NCI-H1436 (cell line): ENCODE measurements at regions not wholly inside any gene's neighbourhood (a gene's known extent, or its start where the extent isn't known, plus 50 kb on each side); places are given as distances from the start of the nearest gene placed in this dataset.
"Not testable (repeated sequence)": the region's sequence is repeated elsewhere in the genome, so short reads cannot be mapped to it uniquely, and the experiment has no call there.

Experiments used
- DNase-seq: peaks from one replicate; lab custom pipeline; 2025; lab: John Stamatoyannopoulos, UW

DNA sequence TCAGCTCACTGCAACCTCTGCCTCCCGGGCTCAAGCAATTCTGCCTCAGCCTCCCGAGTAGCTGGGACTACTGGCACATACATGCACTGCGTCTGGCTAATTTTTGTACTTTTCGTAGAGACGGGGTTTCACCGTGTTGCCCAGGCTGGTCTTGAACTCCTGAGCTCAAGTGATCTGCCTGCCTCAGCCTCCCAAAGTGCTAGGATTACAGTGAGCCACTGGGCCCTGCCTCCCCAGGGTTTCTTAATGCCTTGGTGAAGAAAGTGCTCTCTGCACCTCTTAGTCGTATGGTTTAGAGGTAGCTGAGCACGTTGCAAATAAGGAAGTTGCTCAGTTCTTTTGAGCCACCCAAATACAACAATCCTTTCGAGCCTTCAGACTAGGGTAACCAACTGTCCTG is 1098.5 kb downstream of the TBC1D22A start:
- not testable (repeated sequence) for DNase-seq

DNA sequence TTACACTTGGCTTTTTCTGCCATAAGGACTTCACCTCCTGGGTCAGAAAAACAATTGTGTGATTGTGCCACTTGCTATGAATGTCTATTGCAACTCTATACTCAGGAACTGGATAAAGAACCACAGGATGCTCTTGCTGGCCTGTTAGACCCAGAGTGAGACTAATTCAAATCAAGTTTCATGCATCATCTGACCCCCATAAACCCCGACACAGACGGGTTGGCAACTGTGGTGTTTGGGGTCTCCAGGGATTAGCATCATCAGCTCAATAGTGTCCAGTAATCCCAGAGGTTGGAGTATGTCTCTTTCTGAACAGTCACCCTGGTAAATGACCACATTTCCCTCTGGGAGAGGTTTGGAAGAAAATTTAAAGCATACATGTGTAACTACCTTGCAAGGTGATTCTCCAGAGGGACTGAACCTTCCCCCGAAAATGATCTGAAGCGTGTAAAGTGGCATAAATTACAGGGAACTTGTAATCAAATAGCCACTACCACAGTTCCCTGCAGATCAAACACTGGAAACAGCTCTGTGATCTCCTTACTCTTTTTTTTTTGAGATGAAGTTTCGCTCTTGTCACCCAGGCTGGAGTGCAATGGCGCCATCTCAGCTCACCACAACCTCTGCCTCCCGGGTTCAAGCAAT is 1097.6 kb downstream of the TBC1D22A start:
- no peak for DNase-seq

GRCh38 chr22:47858773-47859306 is 1096.4 kb downstream of the TBC1D22A start:
- DNase-seq: no peak

GRCh38 chr22:47854680-47855079 is 1092.2 kb downstream of the TBC1D22A start:
- no peak for DNase-seq

- no peak for DNase-seq
Observed at GRCh38 chr22:47854251-47854650, 1091.8 kb downstream of the TBC1D22A start.

- no peak for DNase-seq
Observed at GRCh38 chr22:47853750-47854149, 1091.3 kb downstream of the TBC1D22A start.

GRCh38 chr22:47851586-47851985 is 1089.1 kb downstream of the TBC1D22A start:
- DNase-seq: no peak

DNA sequence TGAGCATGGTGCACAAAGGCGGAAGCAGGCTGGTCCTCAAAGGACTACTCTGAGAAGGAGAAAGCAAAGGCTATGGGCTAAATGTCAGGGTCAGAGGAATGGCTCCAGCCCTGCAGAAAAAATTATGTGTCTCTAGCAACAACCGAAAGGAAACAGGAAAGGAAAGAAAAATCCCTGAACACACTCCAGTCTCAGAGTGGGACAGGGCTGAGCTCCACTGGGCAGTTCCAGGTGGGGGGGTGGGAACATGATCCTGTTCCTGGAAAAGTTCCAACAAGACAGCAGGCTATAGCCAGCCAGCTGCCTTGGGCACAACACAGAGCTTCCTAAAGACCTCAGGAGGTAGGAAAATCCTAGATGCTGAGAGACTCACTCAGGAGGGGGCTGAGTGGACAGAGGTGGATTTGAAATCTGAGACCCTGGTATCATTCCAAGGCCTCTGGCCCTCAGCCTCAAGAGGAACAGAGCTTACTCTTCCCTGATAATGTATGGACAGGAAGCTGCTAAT is 1088.2 kb downstream of the TBC1D22A start:
- DNase-seq: no peak

- DNase-seq: no peak
Observed at GRCh38 chr22:47849576-47849975, 1087.1 kb downstream of the TBC1D22A start.

DNA sequence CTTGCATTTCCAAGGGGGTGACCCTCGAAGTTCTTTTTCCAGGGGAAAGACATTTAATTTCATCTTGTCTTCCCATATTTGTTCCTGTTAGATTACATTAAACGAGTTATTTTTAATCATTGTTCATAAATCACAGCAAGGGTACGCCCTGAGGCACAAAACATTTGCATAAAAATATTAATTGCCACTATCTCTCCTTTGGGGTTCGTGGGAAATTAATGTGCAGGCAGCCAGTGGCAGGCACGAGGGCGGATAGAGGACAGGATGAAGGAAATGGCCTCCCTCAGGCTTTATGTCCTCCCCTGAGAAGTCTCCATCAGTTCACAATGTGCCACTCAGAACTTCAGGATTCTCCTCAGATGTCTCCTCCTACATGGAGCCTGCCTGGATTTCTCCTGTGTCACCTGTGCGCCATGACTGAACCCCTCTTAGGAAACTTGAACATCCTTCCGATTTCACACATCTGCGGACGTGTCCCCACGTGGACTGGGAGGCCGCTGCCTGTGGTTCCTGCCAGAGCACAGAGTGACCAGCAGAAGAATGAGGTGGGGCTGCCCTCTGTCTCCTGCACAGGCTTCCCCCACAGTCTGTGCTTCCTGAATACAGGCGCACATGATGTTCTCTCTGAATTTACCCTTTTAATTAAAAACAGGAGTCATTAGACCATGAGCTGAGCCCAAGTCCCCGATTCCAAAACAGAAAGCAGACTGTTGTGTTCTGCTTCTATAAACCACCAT is 1085.9 kb downstream of the TBC1D22A start:
- no peak for DNase-seq

DNA sequence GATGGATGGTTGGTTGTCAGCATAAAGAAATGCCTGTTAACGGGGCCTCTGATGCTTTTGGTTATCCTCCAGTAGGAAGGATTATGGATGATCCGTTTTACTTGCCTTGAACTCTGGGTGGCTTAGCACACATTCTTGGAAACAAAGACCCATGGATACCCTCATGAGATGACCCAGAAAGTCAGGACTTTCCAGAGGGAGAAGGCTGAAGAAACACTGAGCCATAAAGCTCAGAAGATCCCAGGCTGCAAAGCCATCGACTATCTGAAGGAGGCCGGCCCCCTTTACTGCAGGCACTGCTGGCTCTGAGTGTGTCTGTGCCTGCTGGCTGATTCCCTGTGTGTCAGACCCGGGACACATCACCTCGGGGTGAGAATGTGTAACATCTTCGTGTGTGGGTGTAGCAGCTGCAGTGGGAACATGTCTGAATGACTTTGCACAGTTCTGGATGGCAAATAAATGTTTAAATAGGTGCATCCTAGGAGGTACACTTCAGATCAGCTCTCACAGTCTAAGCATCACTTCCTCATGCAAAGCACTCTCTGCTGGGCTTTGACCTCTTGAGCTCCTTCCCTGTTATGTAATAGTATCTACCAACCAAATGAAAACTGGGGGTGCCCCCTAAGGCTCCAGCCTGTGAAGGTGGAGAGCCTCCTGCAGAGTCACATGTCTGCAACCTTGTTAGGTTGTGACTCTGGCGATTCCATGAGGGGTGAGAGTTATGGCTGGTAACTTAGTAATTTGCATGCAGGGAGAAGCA is 1084.9 kb downstream of the TBC1D22A start:
- DNase-seq: no peak

GRCh38 chr22:47846206-47846605 is 1083.8 kb downstream of the TBC1D22A start:
- no peak for DNase-seq

DNA sequence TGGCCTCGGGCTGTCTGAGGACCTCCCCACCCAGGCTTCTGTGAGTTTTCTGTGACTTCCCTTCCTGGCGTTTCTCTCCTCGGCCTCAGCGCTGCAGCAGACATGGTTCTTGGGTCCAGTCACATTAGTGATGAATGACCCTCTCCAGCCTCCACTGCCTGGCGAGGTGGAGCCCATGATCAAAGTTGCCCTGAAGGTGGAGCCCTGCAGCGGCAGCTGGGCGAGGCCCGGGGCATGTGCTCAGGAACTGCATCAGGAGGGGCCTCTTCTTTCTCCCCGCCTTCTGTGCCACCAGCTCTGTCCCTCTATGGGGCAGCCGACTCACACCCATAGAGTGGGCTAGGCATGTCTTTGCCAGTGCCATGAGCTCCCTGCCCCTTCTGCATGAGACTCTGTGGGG is 1079.7 kb downstream of the TBC1D22A start:
- no peak for DNase-seq

DNA sequence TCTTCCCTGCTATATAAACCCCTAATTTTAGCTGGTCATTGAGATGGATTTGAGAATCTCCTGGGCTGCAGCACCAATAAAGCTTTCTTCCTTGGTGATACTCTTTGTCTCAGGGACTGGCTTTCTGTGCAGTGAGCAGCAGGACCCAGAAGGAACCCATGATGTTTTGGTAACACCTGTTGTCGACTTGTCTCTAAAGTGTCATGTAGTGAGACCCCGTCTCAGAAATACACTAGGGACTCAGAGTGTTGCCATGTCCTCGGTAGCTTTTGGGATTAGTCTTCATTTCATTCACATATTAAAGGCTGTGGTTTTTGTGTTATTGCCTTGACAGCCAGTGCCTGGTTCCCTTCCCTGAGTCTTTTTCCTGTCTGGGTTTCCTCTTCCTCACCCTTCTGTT is 1078.7 kb downstream of the TBC1D22A start:
- DNase-seq: no peak

DNA sequence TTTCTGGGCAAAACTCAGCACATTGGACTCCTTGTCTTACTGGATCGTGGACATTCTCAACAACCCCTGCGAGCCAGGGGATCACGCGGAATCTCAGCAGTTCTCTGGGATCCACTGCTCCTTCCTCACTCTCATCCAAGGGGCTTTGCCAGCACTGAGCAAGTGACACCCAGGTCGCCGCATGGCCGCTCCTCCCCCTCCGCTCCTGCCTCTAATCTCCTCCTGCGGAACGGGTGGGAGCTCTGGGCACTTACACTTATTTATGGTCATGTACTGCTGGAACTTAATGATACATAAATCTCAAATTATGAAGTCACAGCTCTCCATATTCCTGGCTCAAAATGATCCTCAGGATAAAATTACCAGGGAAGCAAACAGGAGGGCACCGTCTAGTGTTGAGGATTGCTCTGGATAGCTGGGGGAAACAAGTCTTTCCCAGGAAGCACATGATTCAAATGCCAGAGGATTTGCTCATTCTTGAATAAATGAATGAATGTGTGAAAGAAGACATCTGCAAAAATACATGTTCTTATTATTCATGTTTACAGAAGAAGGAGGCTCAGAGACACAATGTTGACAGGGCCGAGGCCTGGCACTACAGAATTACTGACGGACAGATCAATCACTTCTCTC is 1077.3 kb downstream of the TBC1D22A start:
- DNase-seq: no peak

GRCh38 chr22:47837703-47838102 is 1075.3 kb downstream of the TBC1D22A start:
- DNase-seq: peak; percentile 6

DNA sequence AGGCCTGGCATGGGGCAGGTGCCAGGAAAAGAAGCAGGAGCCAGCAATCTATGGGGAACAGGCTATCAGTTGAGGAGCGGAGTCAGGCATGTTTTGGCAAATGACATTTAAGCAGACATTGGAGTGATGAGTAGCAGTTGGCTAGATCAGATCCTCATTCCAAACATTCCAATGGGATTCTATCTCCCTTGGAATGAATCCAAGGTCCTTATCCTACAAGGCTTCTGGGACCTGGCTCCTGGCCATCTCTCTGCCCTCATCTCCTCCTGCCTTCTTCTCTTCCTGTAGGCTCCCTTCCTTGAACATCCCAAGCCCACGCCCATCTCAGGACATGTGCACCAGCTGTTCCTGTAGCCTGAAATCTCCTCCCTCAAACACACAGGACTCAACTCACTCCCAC is 1074.5 kb downstream of the TBC1D22A start:
- no peak for DNase-seq

GRCh38 chr22:47835726-47836125 is 1073.3 kb downstream of the TBC1D22A start:
- no peak for DNase-seq

- DNase-seq: no peak
Observed at GRCh38 chr22:47826016-47826415, 1063.6 kb downstream of the TBC1D22A start.

DNA sequence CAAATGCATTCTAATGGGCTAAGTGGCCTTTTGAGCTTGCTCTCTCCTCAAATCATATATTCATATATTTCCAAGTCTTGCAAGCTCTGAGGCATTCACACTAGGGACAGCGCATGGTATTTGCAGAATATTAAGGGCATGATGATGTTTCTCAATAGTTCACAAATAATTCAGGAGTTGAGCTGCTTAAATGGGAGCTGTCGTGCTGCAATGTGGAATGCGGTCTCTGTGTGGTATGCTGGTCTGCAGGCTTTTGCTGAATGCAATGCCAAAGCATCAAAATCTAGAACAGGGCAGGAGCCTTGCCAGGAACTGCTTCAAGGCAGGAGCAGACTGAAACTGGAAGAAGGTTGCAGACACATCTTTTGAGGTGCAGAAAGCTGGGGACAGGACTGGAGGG is 1060.0 kb downstream of the TBC1D22A start:
- no peak for DNase-seq

GRCh38 chr22:47818496-47818895 is 1056.0 kb downstream of the TBC1D22A start:
- DNase-seq: no peak

- no peak for DNase-seq
Observed at GRCh38 chr22:47817380-47817779, 1054.9 kb downstream of the TBC1D22A start.
